ENCODE measurements at regions not wholly inside any gene's neighbourhood (a gene's known extent, or its start where the extent isn't known, plus 50 kb on each side); places are given as distances from the start of the nearest gene placed in this dataset.

GRCh38 chr4:170627418-170627817 lies 537.7 kb upstream of the AADAT start:
- TF ChIP-seq CTCF (IDR thresholded peaks at IDR 0.05) = no peak
- no peak for TF ChIP-seq POLR2A (IDR thresholded peaks at IDR 0.05)
